ENCODE measurements at regions not wholly inside any gene's neighbourhood (a gene's known extent, or its start where the extent isn't known, plus 50 kb on each side); places are given as distances from the start of the nearest gene placed in this dataset.

DNA sequence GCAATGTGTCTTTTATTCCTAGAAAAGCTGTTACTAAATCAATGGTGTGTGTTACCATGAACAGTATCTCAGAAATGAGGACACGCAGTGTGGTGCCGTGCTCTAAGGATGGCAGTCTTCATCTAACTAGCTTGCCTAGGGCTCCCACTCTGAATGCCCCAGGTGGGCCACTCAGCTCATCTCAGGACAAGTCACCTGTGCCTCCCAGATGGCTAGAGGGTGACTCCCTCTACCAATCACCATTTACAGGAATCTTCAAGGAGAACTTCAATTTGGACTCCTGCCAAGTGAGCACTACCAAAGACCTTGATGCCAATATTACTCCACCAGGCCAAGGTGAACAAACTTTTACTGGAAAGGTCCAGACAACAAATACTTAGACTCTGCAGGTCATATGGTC is 202.8 kb upstream of the FOXQ1 start:
- no peak for DNase-seq
- CTCF ChIA-PET: no interaction called here
- Mint-ChIP-seq H3K27me3 (ENCODE audit: unreplicated experiment) (no peaks in the 10 kb centered on the region), H3K4me1 (ENCODE audit: low read depth, unreplicated experiment) (peaks cover 17% of the 10 kb centered on the region), H3K27ac (ENCODE audit: unreplicated experiment) (no peak overlapping the region), H3K4me3 (ENCODE audit: low read depth, unreplicated experiment) (no peak overlapping the region), H3K36me3 (ENCODE audit: insufficient read depth, unreplicated experiment) (peaks cover 13% of the 10 kb centered on the region), H3K9me3 (ENCODE audit: low read depth, unreplicated experiment) (peaks cover 4% of the 10 kb centered on the region)
- no TSS peak for BruUV-seq (replicated peaks)
- intact Hi-C loops (cut with micrococcal nuclease; ENCODE audit: unreplicated experiment): no loop called here
- TF ChIP-seq, protein P1, sequence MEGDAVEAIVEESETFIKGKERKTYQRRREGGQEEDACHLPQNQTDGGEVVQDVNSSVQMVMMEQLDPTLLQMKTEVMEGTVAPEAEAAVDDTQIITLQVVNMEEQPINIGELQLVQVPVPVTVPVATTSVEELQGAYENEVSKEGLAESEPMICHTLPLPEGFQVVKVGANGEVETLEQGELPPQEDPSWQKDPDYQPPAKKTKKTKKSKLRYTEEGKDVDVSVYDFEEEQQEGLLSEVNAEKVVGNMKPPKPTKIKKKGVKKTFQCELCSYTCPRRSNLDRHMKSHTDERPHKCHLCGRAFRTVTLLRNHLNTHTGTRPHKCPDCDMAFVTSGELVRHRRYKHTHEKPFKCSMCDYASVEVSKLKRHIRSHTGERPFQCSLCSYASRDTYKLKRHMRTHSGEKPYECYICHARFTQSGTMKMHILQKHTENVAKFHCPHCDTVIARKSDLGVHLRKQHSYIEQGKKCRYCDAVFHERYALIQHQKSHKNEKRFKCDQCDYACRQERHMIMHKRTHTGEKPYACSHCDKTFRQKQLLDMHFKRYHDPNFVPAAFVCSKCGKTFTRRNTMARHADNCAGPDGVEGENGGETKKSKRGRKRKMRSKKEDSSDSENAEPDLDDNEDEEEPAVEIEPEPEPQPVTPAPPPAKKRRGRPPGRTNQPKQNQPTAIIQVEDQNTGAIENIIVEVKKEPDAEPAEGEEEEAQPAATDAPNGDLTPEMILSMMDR (IDR thresholded peaks at IDR 0.05; ENCODE audit: unreplicated experiment): no peak

DNA sequence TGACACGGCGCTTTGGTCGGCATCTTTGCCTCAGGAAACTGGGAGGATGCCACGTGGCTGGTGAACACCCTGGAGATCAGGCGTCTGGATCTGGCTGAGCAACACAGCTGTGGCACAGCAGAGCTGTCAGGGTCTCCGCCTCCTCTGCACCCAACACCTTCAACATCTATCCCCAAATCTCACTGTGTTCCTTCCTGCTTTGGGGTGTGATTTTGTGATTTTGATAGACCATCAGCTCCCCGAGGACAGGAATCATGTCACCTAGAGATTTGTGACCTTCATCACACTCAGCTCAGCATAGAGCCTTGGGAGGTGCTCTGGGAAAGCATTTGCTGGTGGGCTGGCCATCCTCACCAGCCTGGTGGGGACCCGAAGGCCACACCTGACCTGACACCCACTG is 203.7 kb upstream of the FOXQ1 start:
- H3K27me3 Mint-ChIP-seq (ENCODE audit: unreplicated experiment): no peaks in the 10 kb centered on the region

DNA sequence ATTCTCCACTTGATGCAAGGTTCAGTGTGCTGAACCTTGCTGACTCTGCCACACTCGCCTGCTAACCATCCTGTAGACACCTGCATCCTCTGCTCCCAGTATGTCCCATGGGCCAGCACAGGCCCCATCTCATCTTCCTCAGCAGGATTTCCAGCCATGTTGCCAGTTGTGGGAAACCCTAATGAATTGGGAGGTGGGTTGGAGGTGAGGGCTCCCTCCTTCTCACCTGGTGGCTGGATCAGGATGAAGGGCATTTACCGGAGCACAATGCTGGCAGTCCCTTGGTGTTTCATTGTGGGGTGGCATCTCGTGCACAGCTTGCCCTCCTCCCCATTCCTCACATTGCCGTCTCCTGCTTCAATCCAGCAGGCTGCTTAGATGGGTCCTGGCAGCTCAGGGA is 204.3 kb upstream of the FOXQ1 start:
- no peak for DNase-seq
- no peak overlapping the region for H3K4me3 Mint-ChIP-seq (ENCODE audit: low read depth, unreplicated experiment)
- peaks cover 4% of the 10 kb centered on the region for H3K9me3 Mint-ChIP-seq (ENCODE audit: low read depth, unreplicated experiment)
- H3K4me1 Mint-ChIP-seq (ENCODE audit: low read depth, unreplicated experiment): peaks cover 15% of the 10 kb centered on the region
- CTCF ChIA-PET: no interaction called here
- no peak overlapping the region for H3K27ac Mint-ChIP-seq (ENCODE audit: unreplicated experiment)
- intact Hi-C loops (cut with micrococcal nuclease; ENCODE audit: unreplicated experiment): no loop called here
- H3K27me3 Mint-ChIP-seq (ENCODE audit: unreplicated experiment): no peaks in the 10 kb centered on the region
- no TSS peak for BruUV-seq (replicated peaks)
- TF ChIP-seq, protein P1 (IDR thresholded peaks at IDR 0.05; ENCODE audit: unreplicated experiment): no peak
- H3K36me3 Mint-ChIP-seq (ENCODE audit: insufficient read depth, unreplicated experiment): peaks cover 13% of the 10 kb centered on the region

More for the DNA sequence above, 203.7 kb upstream of the FOXQ1 start:
- Mint-ChIP-seq H3K27ac (ENCODE audit: unreplicated experiment) (no peak overlapping the region), H3K36me3 (ENCODE audit: insufficient read depth, unreplicated experiment) (peaks cover 13% of the 10 kb centered on the region), H3K4me3 (ENCODE audit: low read depth, unreplicated experiment) (no peak overlapping the region), H3K9me3 (ENCODE audit: low read depth, unreplicated experiment) (peaks cover 4% of the 10 kb centered on the region), H3K4me1 (ENCODE audit: low read depth, unreplicated experiment) (peaks cover 15% of the 10 kb centered on the region)
- no peak for DNase-seq
- intact Hi-C loops (cut with micrococcal nuclease; ENCODE audit: unreplicated experiment): no loop called here
- TF ChIP-seq, protein P1 (IDR thresholded peaks at IDR 0.05; ENCODE audit: unreplicated experiment): no peak
- CTCF ChIA-PET: no interaction called here
- no TSS peak for BruUV-seq (replicated peaks)

DNA sequence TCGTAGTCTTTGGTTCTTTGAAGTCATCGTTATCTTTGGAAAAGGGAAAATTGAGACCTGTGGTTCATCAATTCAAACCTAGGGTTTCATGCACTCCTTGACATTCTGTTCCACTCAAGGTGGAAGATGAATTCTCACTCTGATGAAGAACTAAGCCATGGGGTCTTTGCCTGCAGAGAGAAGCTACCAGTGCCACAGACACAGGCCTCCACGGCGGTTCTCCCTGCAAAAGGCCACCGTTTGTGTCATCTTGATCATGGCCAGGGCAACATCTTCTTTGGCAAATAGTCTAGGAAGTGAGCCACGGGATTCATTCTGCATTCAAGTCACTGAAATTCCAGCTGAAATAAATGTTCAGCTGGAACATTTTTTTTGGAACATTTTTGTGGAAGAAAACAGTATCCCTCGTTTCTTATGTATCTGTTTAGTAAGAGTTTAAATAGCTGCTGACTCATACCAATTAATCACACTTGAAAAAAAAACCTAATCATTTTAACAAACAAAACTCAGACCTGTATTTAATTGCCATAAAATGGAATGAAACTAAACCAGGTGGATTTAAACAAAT is 206.0 kb upstream of the FOXQ1 start:
- Mint-ChIP-seq H3K4me3 (ENCODE audit: low read depth, unreplicated experiment) (no peak overlapping the region), H3K9me3 (ENCODE audit: low read depth, unreplicated experiment) (peaks cover 4% of the 10 kb centered on the region), H3K36me3 (ENCODE audit: insufficient read depth, unreplicated experiment) (peaks cover 10% of the 10 kb centered on the region), H3K4me1 (ENCODE audit: low read depth, unreplicated experiment) (peaks cover 6% of the 10 kb centered on the region), H3K27ac (ENCODE audit: unreplicated experiment) (no peak overlapping the region), H3K27me3 (ENCODE audit: unreplicated experiment) (no peaks in the 10 kb centered on the region)
- intact Hi-C loops (cut with micrococcal nuclease; ENCODE audit: unreplicated experiment): no loop called here
- TF ChIP-seq, protein P1 (IDR thresholded peaks at IDR 0.05; ENCODE audit: unreplicated experiment): no peak
- BruUV-seq (replicated peaks): no TSS peak
- no peak for DNase-seq
- CTCF ChIA-PET: no interaction called here
